Neutrophil (primary cell): ENCODE measurements at regions not wholly inside any gene's neighbourhood (a gene's known extent, or its start where the extent isn't known, plus 50 kb on each side); places are given as distances from the start of the nearest gene placed in this dataset.

Experiments
- H3K27ac ChIP-seq: fragments of 200-600 bp; sonication (generic); 2 replicates; pipeline ENCODE4 v1.5.1; 2016; ENCODE audit warnings: mild to moderate bottlenecking, moderate library complexity
- H3K27me3 ChIP-seq: fragments of 200-600 bp; sonication (generic); 2 replicates; pipeline ENCODE4 v1.6.0; 2016; ENCODE audit warnings: mild to moderate bottlenecking
- H3K36me3 ChIP-seq: fragments of 200-600 bp; sonication (generic); 2 replicates; pipeline ENCODE4 v1.5.1; 2017
- H3K4me1 ChIP-seq, 2 experiments: fragments of 200-600 bp in 1 of 2; sonication (generic) in 1 of 2; 1 replicate in 1 of 2; 2 replicates in 1 of 2; pipeline versions ENCODE4 v1.5.1 to v1.6.1; 2013 to 2016; ENCODE audit warnings: low read depth in 1 of 2, low read length in 1 of 2, mild to moderate bottlenecking in 1 of 2, moderate library complexity in 1 of 2; ENCODE audit not compliant: control insufficient read depth in 1 of 2, insufficient read depth in 1 of 2
- H3K4me3 ChIP-seq, 2 experiments: fragments of 200-600 bp in 1 of 2; sonication (generic) in 1 of 2; 1 replicate in 1 of 2; 2 replicates in 1 of 2; pipeline ENCODE4 v1.5.1; 2013 to 2016; ENCODE audit warnings: low read depth in 1 of 2, low read length in 1 of 2, mild to moderate bottlenecking in 1 of 2, moderate library complexity in 1 of 2
- H3K9me3 ChIP-seq: fragments of 200-600 bp; sonication (generic); 2 replicates; pipeline ENCODE4 v1.5.1; 2016
- TF ChIP-seq, protein P1 (sequence below): fragments of 200-600 bp; sonication (generic); IDR thresholded peaks from 2 replicates; pipeline ENCODE4 v1.5.1; 2016; ENCODE audit warnings: antibody characterized with exemption

GRCh38 chr16:77541165-77541564, 106.3 kb upstream of the ADAMTS18 start:
- Histone ChIP-seq H3K9me3 (no peaks in the 10 kb centered on the region), H3K27me3 (no peaks in the 10 kb centered on the region), H3K4me3 (no peak overlapping the region), H3K27ac (no peak overlapping the region), H3K4me1 (no peaks in the 10 kb centered on the region), H3K36me3 (no peaks in the 10 kb centered on the region)
- TF ChIP-seq, protein P1, sequence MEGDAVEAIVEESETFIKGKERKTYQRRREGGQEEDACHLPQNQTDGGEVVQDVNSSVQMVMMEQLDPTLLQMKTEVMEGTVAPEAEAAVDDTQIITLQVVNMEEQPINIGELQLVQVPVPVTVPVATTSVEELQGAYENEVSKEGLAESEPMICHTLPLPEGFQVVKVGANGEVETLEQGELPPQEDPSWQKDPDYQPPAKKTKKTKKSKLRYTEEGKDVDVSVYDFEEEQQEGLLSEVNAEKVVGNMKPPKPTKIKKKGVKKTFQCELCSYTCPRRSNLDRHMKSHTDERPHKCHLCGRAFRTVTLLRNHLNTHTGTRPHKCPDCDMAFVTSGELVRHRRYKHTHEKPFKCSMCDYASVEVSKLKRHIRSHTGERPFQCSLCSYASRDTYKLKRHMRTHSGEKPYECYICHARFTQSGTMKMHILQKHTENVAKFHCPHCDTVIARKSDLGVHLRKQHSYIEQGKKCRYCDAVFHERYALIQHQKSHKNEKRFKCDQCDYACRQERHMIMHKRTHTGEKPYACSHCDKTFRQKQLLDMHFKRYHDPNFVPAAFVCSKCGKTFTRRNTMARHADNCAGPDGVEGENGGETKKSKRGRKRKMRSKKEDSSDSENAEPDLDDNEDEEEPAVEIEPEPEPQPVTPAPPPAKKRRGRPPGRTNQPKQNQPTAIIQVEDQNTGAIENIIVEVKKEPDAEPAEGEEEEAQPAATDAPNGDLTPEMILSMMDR = no peak

DNA sequence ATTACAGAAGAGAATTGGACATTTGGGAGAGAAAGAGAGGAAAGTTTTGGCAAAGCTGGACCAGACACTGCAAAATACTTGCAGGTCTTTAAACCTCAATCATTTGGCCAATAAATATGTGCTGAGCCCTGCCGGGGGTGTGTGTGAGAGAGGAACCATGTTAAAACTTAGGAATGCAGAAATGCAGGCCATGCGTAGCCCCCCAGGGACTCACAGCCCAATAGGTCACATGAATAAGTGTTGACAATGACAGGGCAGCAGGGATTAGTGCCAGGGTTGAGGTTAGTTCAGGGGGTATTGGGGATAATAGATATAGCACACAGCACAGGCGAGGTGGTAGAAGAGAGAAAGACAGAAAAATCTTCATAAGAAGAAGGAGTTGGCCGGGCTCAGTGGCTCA, 113.3 kb upstream of the ADAMTS18 start:
- H3K27ac ChIP-seq = no peak overlapping the region
- H3K9me3 ChIP-seq = no peaks in the 10 kb centered on the region
- H3K4me3 ChIP-seq = no peak overlapping the region
- H3K4me1 ChIP-seq = no peaks in the 10 kb centered on the region
- H3K36me3 ChIP-seq = no peaks in the 10 kb centered on the region
- TF ChIP-seq, protein P1 = no peak
- no peaks in the 10 kb centered on the region for H3K27me3 ChIP-seq

- Histone ChIP-seq H3K36me3 (no peaks in the 10 kb centered on the region), H3K4me1 (no peaks in the 10 kb centered on the region), H3K27ac (no peak overlapping the region), H3K27me3 (no peaks in the 10 kb centered on the region), H3K4me3 (no peak overlapping the region), H3K9me3 (no peaks in the 10 kb centered on the region)
- TF ChIP-seq, protein P1 = no peak
Observed at GRCh38 chr16:77548766-77549165, 113.9 kb upstream of the ADAMTS18 start.

DNA sequence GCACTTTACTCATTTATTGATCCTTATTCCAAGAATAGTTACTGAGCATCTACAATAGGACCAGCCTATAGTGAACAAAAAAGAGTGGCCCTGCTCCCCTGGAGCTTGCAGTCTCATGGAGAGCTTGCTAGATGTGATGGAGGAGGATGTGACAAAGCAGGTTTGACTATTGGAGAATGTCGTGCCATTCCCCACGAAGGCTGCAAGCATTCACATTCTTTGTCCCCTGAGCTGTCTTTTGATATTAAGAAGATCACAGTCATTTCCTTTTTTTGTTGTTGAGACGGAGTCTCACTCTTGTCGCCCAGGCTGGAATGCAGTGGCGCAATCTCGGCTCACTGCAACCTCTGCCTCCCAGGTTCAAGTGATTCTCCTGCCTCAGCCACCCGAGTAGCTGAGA, 115.0 kb upstream of the ADAMTS18 start:
- no peaks in the 10 kb centered on the region for H3K36me3 ChIP-seq
- no peaks in the 10 kb centered on the region for H3K4me1 ChIP-seq
- no peaks in the 10 kb centered on the region for H3K27me3 ChIP-seq
- H3K9me3 ChIP-seq = no peaks in the 10 kb centered on the region
- H3K4me3 ChIP-seq = no peak overlapping the region
- H3K27ac ChIP-seq = no peak overlapping the region
- TF ChIP-seq, protein P1 = no peak

- no peaks in the 10 kb centered on the region for H3K36me3 ChIP-seq
- no peak overlapping the region for H3K4me3 ChIP-seq
- H3K27me3 ChIP-seq = no peaks in the 10 kb centered on the region
- H3K27ac ChIP-seq = no peak overlapping the region
- TF ChIP-seq, protein P1 = no peak
- no peaks in the 10 kb centered on the region for H3K4me1 ChIP-seq
- H3K9me3 ChIP-seq = no peaks in the 10 kb centered on the region
Observed at GRCh38 chr16:77551357-77551756, 116.5 kb upstream of the ADAMTS18 start.

GRCh38 chr16:77553130-77553529, 118.3 kb upstream of the ADAMTS18 start:
- Histone ChIP-seq H3K27ac (no peak overlapping the region), H3K4me3 (no peak overlapping the region), H3K4me1 (no peaks in the 10 kb centered on the region), H3K36me3 (no peaks in the 10 kb centered on the region), H3K27me3 (no peaks in the 10 kb centered on the region), H3K9me3 (no peaks in the 10 kb centered on the region)
- TF ChIP-seq, protein P1 = no peak
